Upper lobe of right lung (tissue), 1 donor: ENCODE measurements at regions not wholly inside any gene's neighbourhood (a gene's known extent, or its start where the extent isn't known, plus 50 kb on each side); places are given as distances from the start of the nearest gene placed in this dataset.

Experiments used
- ATAC-seq: fragments of 200-7000 bp; cut with Tn5 transposase; one replicate; pipeline ENCODE4 v1.9.1; 2020; ENCODE audit warnings: mild to moderate bottlenecking, moderate library complexity
- DNase-seq: peaks from one replicate; pipeline ENCODE4 v3.0.0-alpha.2; 2020
- H3K27ac ChIP-seq: fragments of 200-600 bp; one replicate; pipeline ENCODE4 v1.8.0; 2022
- H3K27me3 ChIP-seq: fragments of 200-600 bp; one replicate; pipeline ENCODE4 v1.8.0; 2022; ENCODE audit warnings: mild to moderate bottlenecking
- H3K36me3 ChIP-seq: fragments of 200-600 bp; one replicate; pipeline ENCODE4 v1.8.0; 2022
- H3K4me1 ChIP-seq: fragments of 200-600 bp; one replicate; pipeline ENCODE4 v1.8.0; 2022
- H3K4me3 ChIP-seq: fragments of 200-600 bp; one replicate; pipeline ENCODE4 v1.8.0; 2022; ENCODE audit warnings: mild to moderate bottlenecking
- H3K9me3 ChIP-seq: fragments of 200-600 bp; one replicate; pipeline ENCODE4 v1.8.0; 2022
- intact Hi-C: fragments of 100-400 bp; cut with DNase I; formaldehyde crosslinking; loops from one replicate; pipeline ENCODE4 v1.11.0; 2022
- TF ChIP-seq, protein P1 (sequence below): fragments of 200-600 bp; IDR thresholded peaks from one replicate; pipeline ENCODE4 v1.8.0; 2022; ENCODE audit warnings: antibody characterized with exemption
- donor health status: DM: no; HTN: yes; CAD: no; lungs with severe emphysema.

- no peak for DNase-seq
- Histone ChIP-seq H3K4me3 (no peak overlapping the region), H3K4me1 (no peaks in the 10 kb centered on the region), H3K36me3 (no peaks in the 10 kb centered on the region), H3K9me3 (no peaks in the 10 kb centered on the region), H3K27ac (no peak overlapping the region), H3K27me3 (peaks cover 27% of the 10 kb centered on the region)
- TF ChIP-seq, protein P1, sequence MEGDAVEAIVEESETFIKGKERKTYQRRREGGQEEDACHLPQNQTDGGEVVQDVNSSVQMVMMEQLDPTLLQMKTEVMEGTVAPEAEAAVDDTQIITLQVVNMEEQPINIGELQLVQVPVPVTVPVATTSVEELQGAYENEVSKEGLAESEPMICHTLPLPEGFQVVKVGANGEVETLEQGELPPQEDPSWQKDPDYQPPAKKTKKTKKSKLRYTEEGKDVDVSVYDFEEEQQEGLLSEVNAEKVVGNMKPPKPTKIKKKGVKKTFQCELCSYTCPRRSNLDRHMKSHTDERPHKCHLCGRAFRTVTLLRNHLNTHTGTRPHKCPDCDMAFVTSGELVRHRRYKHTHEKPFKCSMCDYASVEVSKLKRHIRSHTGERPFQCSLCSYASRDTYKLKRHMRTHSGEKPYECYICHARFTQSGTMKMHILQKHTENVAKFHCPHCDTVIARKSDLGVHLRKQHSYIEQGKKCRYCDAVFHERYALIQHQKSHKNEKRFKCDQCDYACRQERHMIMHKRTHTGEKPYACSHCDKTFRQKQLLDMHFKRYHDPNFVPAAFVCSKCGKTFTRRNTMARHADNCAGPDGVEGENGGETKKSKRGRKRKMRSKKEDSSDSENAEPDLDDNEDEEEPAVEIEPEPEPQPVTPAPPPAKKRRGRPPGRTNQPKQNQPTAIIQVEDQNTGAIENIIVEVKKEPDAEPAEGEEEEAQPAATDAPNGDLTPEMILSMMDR, result no peak
- no peak for ATAC-seq
- intact Hi-C loops, result no loop called here
These were observed 162.9 kb downstream of the ACTR3B start for GRCh38 chr7:152922318-152923081.

GRCh38 chr7:152923711-152924110 lies 164.2 kb downstream of the ACTR3B start:
- TF ChIP-seq, protein P1, result no peak
- Histone ChIP-seq H3K9me3 (no peaks in the 10 kb centered on the region), H3K27ac (no peak overlapping the region), H3K36me3 (no peaks in the 10 kb centered on the region), H3K27me3 (peaks cover 27% of the 10 kb centered on the region), H3K4me3 (no peak overlapping the region), H3K4me1 (no peaks in the 10 kb centered on the region)
- DNase-seq (no peak), ATAC-seq (no peak)
- intact Hi-C loops, result no loop called here

- DNase-seq, result no peak
- intact Hi-C loops, result no loop called here
- H3K27me3 ChIP-seq, result peaks cover 27% of the 10 kb centered on the region
- no peaks in the 10 kb centered on the region for H3K4me1 ChIP-seq
- H3K27ac ChIP-seq, result no peak overlapping the region
- no peak overlapping the region for H3K4me3 ChIP-seq
- no peak for ATAC-seq
- TF ChIP-seq, protein P1, result no peak
- no peaks in the 10 kb centered on the region for H3K36me3 ChIP-seq
- H3K9me3 ChIP-seq, result no peaks in the 10 kb centered on the region
These were observed 164.7 kb downstream of the ACTR3B start for GRCh38 chr7:152924238-152924637.

GRCh38 chr7:152924826-152925411 lies 165.4 kb downstream of the ACTR3B start:
- intact Hi-C loops, result no loop called here
- peaks cover 27% of the 10 kb centered on the region for H3K27me3 ChIP-seq
- TF ChIP-seq, protein P1, result no peak
- no peaks in the 10 kb centered on the region for H3K4me1 ChIP-seq
- no peak for DNase-seq
- H3K4me3 ChIP-seq, result no peak overlapping the region
- H3K27ac ChIP-seq, result no peak overlapping the region
- no peak for ATAC-seq
- no peaks in the 10 kb centered on the region for H3K36me3 ChIP-seq
- H3K9me3 ChIP-seq, result no peaks in the 10 kb centered on the region

- peaks cover 27% of the 10 kb centered on the region for H3K27me3 ChIP-seq
- TF ChIP-seq, protein P1, result no peak
- H3K4me1 ChIP-seq, result no peaks in the 10 kb centered on the region
- no peak overlapping the region for H3K27ac ChIP-seq
- DNase-seq, result no peak
- H3K4me3 ChIP-seq, result no peak overlapping the region
- no peaks in the 10 kb centered on the region for H3K36me3 ChIP-seq
- intact Hi-C loops, result no loop called here
- peak; percentile 48 for ATAC-seq
- H3K9me3 ChIP-seq, result no peaks in the 10 kb centered on the region
These were observed 166.0 kb downstream of the ACTR3B start for GRCh38 chr7:152925412-152926147.
